Keratinocyte (primary cell): ENCODE measurements at regions not wholly inside any gene's neighbourhood (a gene's known extent, or its start where the extent isn't known, plus 50 kb on each side); places are given as distances from the start of the nearest gene placed in this dataset.

Experiments used
- DNase-seq: peaks from one replicate; pipeline ENCODE4 v3.0.0-alpha.2; 2011; ENCODE audit warnings: low read depth, missing footprints, low spot score
- FAIRE-seq: peaks from 2 replicates; lab custom pipeline; 2011; peaks lifted over from hg19 to GRCh38; lab: Jason Lieb, UNC
- H2AFZ ChIP-seq: 2 replicates; pipeline ENCODE4 v1.6.0; 2012; ENCODE audit warnings: low read length, control low read depth, inconsistent platforms; ENCODE audit not compliant: control insufficient read depth
- H3K27ac ChIP-seq: 2 replicates; pipeline ENCODE4 v1.5.1; 2011; ENCODE audit warnings: low read length; ENCODE audit not compliant: control insufficient read depth, insufficient read depth
- H3K27me3 ChIP-seq: 3 replicates; pipeline ENCODE4 v1.6.0; 2011; ENCODE audit warnings: low read length; ENCODE audit not compliant: control insufficient read depth, insufficient read depth; ENCODE audit errors: extremely low read depth
- H3K36me3 ChIP-seq, 2 experiments: 2 replicates in 1 of 2; 3 replicates in 1 of 2; pipeline ENCODE4 v1.5.1; 2011; ENCODE audit warnings: low read length in 2 of 2, mild to moderate bottlenecking in 1 of 2; ENCODE audit not compliant: control insufficient read depth in 2 of 2, insufficient read depth in 2 of 2; ENCODE audit errors: extremely low read depth in 1 of 2
- H3K4me1 ChIP-seq: 3 replicates; pipeline ENCODE4 v1.5.1; 2011; ENCODE audit warnings: low read length; ENCODE audit not compliant: control insufficient read depth, insufficient read depth; ENCODE audit errors: extremely low read depth
- H3K4me2 ChIP-seq: 3 replicates; pipeline ENCODE4 v1.6.0; 2011; ENCODE audit warnings: low read depth, low read length; ENCODE audit not compliant: control insufficient read depth, insufficient read depth; ENCODE audit errors: extremely low read depth
- H3K4me3 ChIP-seq, 3 experiments: fragments of 200-600 bp in 1 of 3; sonication (generic) in 1 of 3; 2 replicates in 2 of 3; 3 replicates in 1 of 3; pipeline ENCODE4 v1.5.1; 2011 to 2016; ENCODE audit warnings: low read length in 3 of 3, mild to moderate bottlenecking in 3 of 3, control low read depth in 2 of 3, inconsistent platforms in 1 of 3, low read depth in 1 of 3, mixed read lengths in 1 of 3, mixed run types in 1 of 3, moderate library complexity in 1 of 3; ENCODE audit not compliant: control insufficient read depth in 2 of 3, insufficient read depth in 2 of 3; ENCODE audit errors: extremely low read depth in 1 of 3
- H3K79me2 ChIP-seq: 2 replicates; pipeline ENCODE4 v1.6.0; 2012; ENCODE audit warnings: low read length; ENCODE audit not compliant: control insufficient read depth, insufficient read depth
- H3K9ac ChIP-seq: 3 replicates; pipeline ENCODE4 v1.6.0; 2011; ENCODE audit warnings: low read length; ENCODE audit not compliant: control insufficient read depth, insufficient read depth; ENCODE audit errors: extremely low read depth
- H3K9me1 ChIP-seq: 3 replicates; pipeline ENCODE4 v1.6.0; 2011; ENCODE audit warnings: low read length; ENCODE audit not compliant: control insufficient read depth, insufficient read depth; ENCODE audit errors: extremely low read depth
- H3K9me3 ChIP-seq: 2 replicates; pipeline ENCODE4 v1.5.1; 2012; ENCODE audit warnings: low read depth, low read length; ENCODE audit not compliant: control insufficient read depth
- H4K20me1 ChIP-seq: 3 replicates; pipeline ENCODE4 v1.6.0; 2011; ENCODE audit warnings: low read length; ENCODE audit not compliant: control insufficient read depth, insufficient read depth; ENCODE audit errors: extremely low read depth
- CTCF ChIP-seq, 3 experiments: IDR thresholded peaks in 1 of 3; conservative IDR thresholded peaks in 1 of 3; optimal IDR thresholded peaks in 1 of 3; 2 replicates in 2 of 3; 3 replicates in 1 of 3; pipeline versions ENCODE3 to v1.5.1; 2011; ENCODE audit warnings: low read length in 3 of 3, mild to moderate bottlenecking in 3 of 3, moderate library complexity in 2 of 3, control low read depth in 1 of 3, inconsistent platforms in 1 of 3; ENCODE audit not compliant: insufficient read depth in 2 of 3; ENCODE audit errors: extremely low read depth in 1 of 3
- EZH2 ChIP-seq: IDR thresholded peaks from one replicate; pipeline ENCODE4 v1.6.1; 2012; ENCODE audit warnings: inconsistent platforms, mild to moderate bottlenecking, low read length, moderate library complexity
- dilution Hi-C: fragments of 300-500 bp; cut with MboI; formaldehyde crosslinking; loops from one replicate; pipeline ENCODE4 v1.7.0; 2020; ENCODE audit warnings: low sequenced_read_pairs; ENCODE audit not compliant: extremely low pct_ligation_motif_present

- Histone ChIP-seq H3K36me3 (no peaks in the 10 kb centered on the region), H3K9me1 (no peaks in the 10 kb centered on the region), H3K4me2 (no peak overlapping the region), H3K4me1 (no peaks in the 10 kb centered on the region), H3K9ac (no peak overlapping the region), H4K20me1 (no peaks in the 10 kb centered on the region), H3K9me3 (no peaks in the 10 kb centered on the region), H3K4me3 (no peak overlapping the region), H2AFZ (no peak overlapping the region), H3K27ac (no peak overlapping the region), H3K79me2 (no peaks in the 10 kb centered on the region), H3K27me3 (no peaks in the 10 kb centered on the region)
- DNase-seq (no peak), FAIRE-seq (no peak)
- TF ChIP-seq EZH2, result no peak
- TF ChIP-seq CTCF (optimal IDR thresholded peaks at IDR 0.05 in 1 of 3, IDR thresholded peaks at IDR 0.05 in 1 of 3, conservative IDR thresholded peaks at IDR 0.05 in 1 of 3; ENCODE audit: extremely low read depth in 1 of 3, insufficient read depth in 2 of 3, low read length in 3 of 3), result no peak
- dilution Hi-C loops, result no loop called here
Measured at GRCh38 chr4:55763996-55764395, 55.6 kb upstream of the EXOC1L start.

- Histone ChIP-seq H3K4me3 (no peak overlapping the region), H4K20me1 (no peaks in the 10 kb centered on the region), H3K4me2 (no peak overlapping the region), H3K4me1 (no peaks in the 10 kb centered on the region), H3K9me3 (no peaks in the 10 kb centered on the region), H3K36me3 (no peaks in the 10 kb centered on the region), H3K27me3 (no peaks in the 10 kb centered on the region), H3K27ac (no peak overlapping the region), H3K9me1 (no peaks in the 10 kb centered on the region), H2AFZ (no peak overlapping the region), H3K79me2 (no peaks in the 10 kb centered on the region), H3K9ac (no peak overlapping the region)
- FAIRE-seq, result no peak
- TF ChIP-seq EZH2 (no peak), CTCF (optimal IDR thresholded peaks at IDR 0.05 in 1 of 3, IDR thresholded peaks at IDR 0.05 in 1 of 3, conservative IDR thresholded peaks at IDR 0.05 in 1 of 3; ENCODE audit: extremely low read depth in 1 of 3, insufficient read depth in 2 of 3, low read length in 3 of 3) (no peak)
- dilution Hi-C loops, result no loop called here
- no peak for DNase-seq
Measured at GRCh38 chr4:55765070-55765469, 54.5 kb upstream of the EXOC1L start.
